OCI-LY7 (cell line): ENCODE measurements at regions not wholly inside any gene's neighbourhood (a gene's known extent, or its start where the extent isn't known, plus 50 kb on each side); places are given as distances from the start of the nearest gene placed in this dataset.

ENCODE experiments used
- CTCF ChIP-seq: fragments of 200-600 bp; sonication (generic); conservative IDR thresholded peaks from 2 replicates; pipeline ENCODE4 v1.5.1; 2014; ENCODE audit warnings: mild to moderate bottlenecking, antibody characterized with exemption, low read length, moderate library complexity, mixed read lengths
- EZH2phosphoT487 ChIP-seq: fragments of 200-600 bp; sonication (generic); IDR thresholded peaks from 2 replicates; pipeline ENCODE4 v1.6.1; 2018; ENCODE audit warnings: low read depth, borderline replicate concordance, mild to moderate bottlenecking, mixed run types, antibody characterized with exemption, low read length, moderate library complexity, mixed read lengths

GRCh38 chr2:64326578-64327050 lies 127.3 kb upstream of the LGALSL start:
- TF ChIP-seq CTCF: no peak
- TF ChIP-seq EZH2phosphoT487: no peak
